ENCODE measurements at regions not wholly inside any gene's neighbourhood (a gene's known extent, or its start where the extent isn't known, plus 50 kb on each side); places are given as distances from the start of the nearest gene placed in this dataset.
"Not testable (repeated sequence)": the region's sequence is repeated elsewhere in the genome, so short reads cannot be mapped to it uniquely, and the experiment has no call there.

GRCh38 chr15:96197721-96198120, 132.8 kb upstream of the NR2F2 start:
- no TSS peak for BruUV-seq (replicated peaks)
- intact Hi-C loops (cut with micrococcal nuclease) = no loop called here
- H3K9me3 Mint-ChIP-seq (ENCODE audit: unreplicated experiment) = peaks cover 9% of the 10 kb centered on the region
- no peak overlapping the region for H3K4me3 Mint-ChIP-seq (ENCODE audit: unreplicated experiment)
- POLR2A ChIA-PET = interaction anchor here (0.9 kb wide), 1 partner anchor 72 kb away, joined by 3 read pairs; no protein-coding TSS in a partner anchor
- no peaks in the 10 kb centered on the region for H3K27me3 Mint-ChIP-seq (ENCODE audit: insufficient read depth, unreplicated experiment)
- H3K27ac Mint-ChIP-seq (ENCODE audit: low read depth, unreplicated experiment) = no peak overlapping the region
- CTCF ChIA-PET = interaction anchor here (0.9 kb wide), 1 partner anchor 10 kb away, joined by 3 read pairs; no protein-coding TSS in a partner anchor
- H3K36me3 Mint-ChIP-seq (ENCODE audit: insufficient read depth, unreplicated experiment) = no peaks in the 10 kb centered on the region
- TF ChIP-seq, protein P1, sequence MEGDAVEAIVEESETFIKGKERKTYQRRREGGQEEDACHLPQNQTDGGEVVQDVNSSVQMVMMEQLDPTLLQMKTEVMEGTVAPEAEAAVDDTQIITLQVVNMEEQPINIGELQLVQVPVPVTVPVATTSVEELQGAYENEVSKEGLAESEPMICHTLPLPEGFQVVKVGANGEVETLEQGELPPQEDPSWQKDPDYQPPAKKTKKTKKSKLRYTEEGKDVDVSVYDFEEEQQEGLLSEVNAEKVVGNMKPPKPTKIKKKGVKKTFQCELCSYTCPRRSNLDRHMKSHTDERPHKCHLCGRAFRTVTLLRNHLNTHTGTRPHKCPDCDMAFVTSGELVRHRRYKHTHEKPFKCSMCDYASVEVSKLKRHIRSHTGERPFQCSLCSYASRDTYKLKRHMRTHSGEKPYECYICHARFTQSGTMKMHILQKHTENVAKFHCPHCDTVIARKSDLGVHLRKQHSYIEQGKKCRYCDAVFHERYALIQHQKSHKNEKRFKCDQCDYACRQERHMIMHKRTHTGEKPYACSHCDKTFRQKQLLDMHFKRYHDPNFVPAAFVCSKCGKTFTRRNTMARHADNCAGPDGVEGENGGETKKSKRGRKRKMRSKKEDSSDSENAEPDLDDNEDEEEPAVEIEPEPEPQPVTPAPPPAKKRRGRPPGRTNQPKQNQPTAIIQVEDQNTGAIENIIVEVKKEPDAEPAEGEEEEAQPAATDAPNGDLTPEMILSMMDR (IDR thresholded peaks at IDR 0.05; ENCODE audit: unreplicated experiment) = no peak
- no peak for DNase-seq (ENCODE audit: unreplicated experiment)
- no peaks in the 10 kb centered on the region for H3K4me1 Mint-ChIP-seq (ENCODE audit: insufficient read depth, unreplicated experiment)

GRCh38 chr15:96199111-96199510, 131.4 kb upstream of the NR2F2 start:
- Mint-ChIP-seq H3K27ac (ENCODE audit: low read depth, unreplicated experiment) (no peak overlapping the region), H3K4me3 (ENCODE audit: unreplicated experiment) (no peak overlapping the region), H3K27me3 (ENCODE audit: insufficient read depth, unreplicated experiment) (no peaks in the 10 kb centered on the region), H3K4me1 (ENCODE audit: insufficient read depth, unreplicated experiment) (no peaks in the 10 kb centered on the region), H3K9me3 (ENCODE audit: unreplicated experiment) (peaks cover 9% of the 10 kb centered on the region), H3K36me3 (ENCODE audit: insufficient read depth, unreplicated experiment) (no peaks in the 10 kb centered on the region)
- intact Hi-C loops (cut with micrococcal nuclease) = no loop called here
- no peak for DNase-seq (ENCODE audit: unreplicated experiment)
- POLR2A ChIA-PET = no interaction called here
- CTCF ChIA-PET = interaction anchor here (0.7 kb wide), 1 partner anchor 53 kb away, joined by 3 read pairs; no protein-coding TSS in a partner anchor
- BruUV-seq (replicated peaks) = no TSS peak
- TF ChIP-seq, protein P1 (IDR thresholded peaks at IDR 0.05; ENCODE audit: unreplicated experiment) = no peak

DNA sequence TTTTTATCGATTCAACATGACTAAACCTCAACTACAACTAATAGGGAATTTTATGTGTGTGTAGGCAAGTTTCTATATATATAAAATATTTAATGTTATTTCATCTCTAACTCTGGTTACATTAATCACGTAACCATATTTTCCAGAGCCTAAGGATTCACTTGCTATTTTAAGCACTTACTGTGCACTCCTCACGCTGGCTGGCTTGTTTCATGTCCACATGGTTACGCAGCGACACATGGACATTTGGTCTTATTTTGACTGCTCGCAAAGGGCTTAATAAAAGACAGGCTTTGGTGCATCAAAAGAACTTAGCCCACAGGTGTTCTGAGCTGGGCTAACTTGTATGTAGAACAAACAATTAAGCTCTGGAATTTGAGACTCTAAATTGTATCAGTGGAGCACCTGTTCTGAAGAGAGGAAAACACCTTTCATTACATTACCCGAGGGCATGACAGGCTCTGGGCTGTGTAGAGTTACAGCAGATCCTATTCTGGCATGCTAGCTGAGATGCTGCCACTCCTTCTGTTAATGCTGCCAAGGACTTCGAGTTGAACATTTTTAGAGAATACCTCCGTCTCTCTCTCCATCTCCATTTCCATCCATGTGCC, 130.0 kb upstream of the NR2F2 start:
- Mint-ChIP-seq H3K4me3 (ENCODE audit: unreplicated experiment) (no peak overlapping the region), H3K27ac (ENCODE audit: low read depth, unreplicated experiment) (no peak overlapping the region), H3K27me3 (ENCODE audit: insufficient read depth, unreplicated experiment) (no peaks in the 10 kb centered on the region), H3K36me3 (ENCODE audit: insufficient read depth, unreplicated experiment) (no peaks in the 10 kb centered on the region), H3K9me3 (ENCODE audit: unreplicated experiment) (peaks cover 9% of the 10 kb centered on the region), H3K4me1 (ENCODE audit: insufficient read depth, unreplicated experiment) (no peaks in the 10 kb centered on the region)
- intact Hi-C loops (cut with micrococcal nuclease) = no loop called here
- DNase-seq (ENCODE audit: unreplicated experiment) = no peak
- ChIA-PET POLR2A (no interaction called here), CTCF (interaction anchor here (1.1 kb wide), 1 partner anchor 28 kb away, joined by 3 read pairs; no protein-coding TSS in a partner anchor)
- TF ChIP-seq, protein P1 (IDR thresholded peaks at IDR 0.05; ENCODE audit: unreplicated experiment) = no peak
- BruUV-seq (replicated peaks) = no TSS peak

- intact Hi-C loops (cut with micrococcal nuclease) = no loop called here
- Mint-ChIP-seq H3K36me3 (ENCODE audit: insufficient read depth, unreplicated experiment) (no peaks in the 10 kb centered on the region), H3K27ac (ENCODE audit: low read depth, unreplicated experiment) (no peak overlapping the region), H3K9me3 (ENCODE audit: unreplicated experiment) (peaks cover 9% of the 10 kb centered on the region), H3K27me3 (ENCODE audit: insufficient read depth, unreplicated experiment) (no peaks in the 10 kb centered on the region), H3K4me3 (ENCODE audit: unreplicated experiment) (no peak overlapping the region), H3K4me1 (ENCODE audit: insufficient read depth, unreplicated experiment) (no peaks in the 10 kb centered on the region)
- POLR2A ChIA-PET = no interaction called here
- no TSS peak for BruUV-seq (replicated peaks)
- TF ChIP-seq, protein P1 (IDR thresholded peaks at IDR 0.05; ENCODE audit: unreplicated experiment) = no peak
- DNase-seq (ENCODE audit: unreplicated experiment) = no peak
- CTCF ChIA-PET = no interaction called here
Observed at GRCh38 chr15:96201696-96202095, 128.8 kb upstream of the NR2F2 start.

DNA sequence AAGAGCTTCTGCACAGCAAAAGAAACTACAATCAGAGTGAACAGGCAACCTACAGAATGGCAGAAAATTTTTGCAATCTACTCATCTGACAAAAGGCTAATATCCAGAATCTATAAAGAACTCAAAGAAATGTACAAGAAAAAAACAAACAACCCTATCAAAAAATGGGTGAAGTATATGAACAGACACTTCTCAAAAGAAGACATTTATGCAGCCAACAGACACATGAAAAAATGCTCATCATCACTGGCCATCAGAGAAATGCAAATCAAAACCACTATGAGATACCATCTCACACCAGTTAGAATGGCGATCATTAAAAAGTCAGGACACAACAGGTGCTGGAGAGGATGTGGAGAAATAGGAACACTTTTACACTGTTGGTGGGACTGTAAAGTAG, 124.9 kb upstream of the NR2F2 start:
- H3K9me3 Mint-ChIP-seq (ENCODE audit: unreplicated experiment); intact Hi-C loops (cut with micrococcal nuclease); DNase-seq (ENCODE audit: unreplicated experiment); H3K36me3 Mint-ChIP-seq (ENCODE audit: insufficient read depth, unreplicated experiment); H3K4me1 Mint-ChIP-seq (ENCODE audit: insufficient read depth, unreplicated experiment); H3K27ac Mint-ChIP-seq (ENCODE audit: low read depth, unreplicated experiment); CTCF ChIA-PET; H3K4me3 Mint-ChIP-seq (ENCODE audit: unreplicated experiment); H3K27me3 Mint-ChIP-seq (ENCODE audit: insufficient read depth, unreplicated experiment); BruUV-seq (replicated peaks): not testable (repeated sequence)
- POLR2A ChIA-PET = interaction anchor here (0.6 kb wide), 1 partner anchor 78 kb away, joined by 3 read pairs; no protein-coding TSS in a partner anchor

Measured in MCF 10A (cell line).